ENCODE measurements at regions not wholly inside any gene's neighbourhood (a gene's known extent, or its start where the extent isn't known, plus 50 kb on each side); places are given as distances from the start of the nearest gene placed in this dataset.

- ATAC-seq: no peak
- intact Hi-C loops (cut with DNase I): no loop called here
- TF ChIP-seq CTCF (IDR thresholded peaks at IDR 0.05): no peak
- DNase-seq: no peak
- H3K36me3 ChIP-seq: no peaks in the 10 kb centered on the region
- H3K9me3 ChIP-seq: no peaks in the 10 kb centered on the region
- H3K27ac ChIP-seq: no peak overlapping the region
- H3K4me3 ChIP-seq: no peak overlapping the region
- no peaks in the 10 kb centered on the region for H3K27me3 ChIP-seq (ENCODE audit: low read depth)
- H3K4me1 ChIP-seq: no peaks in the 10 kb centered on the region
These were observed 266.8 kb downstream of the PCDH20 start for GRCh38 chr13:61148691-61149315.

- H3K4me3 ChIP-seq: no peak overlapping the region
- intact Hi-C loops (cut with DNase I): no loop called here
- TF ChIP-seq CTCF (IDR thresholded peaks at IDR 0.05): no peak
- ATAC-seq (no peak), DNase-seq (no peak)
- H3K4me1 ChIP-seq: no peaks in the 10 kb centered on the region
- H3K27ac ChIP-seq: no peak overlapping the region
- no peaks in the 10 kb centered on the region for H3K9me3 ChIP-seq
- H3K27me3 ChIP-seq (ENCODE audit: low read depth): no peaks in the 10 kb centered on the region
- no peaks in the 10 kb centered on the region for H3K36me3 ChIP-seq
These were observed 267.4 kb downstream of the PCDH20 start for GRCh38 chr13:61148211-61148610.

- Histone ChIP-seq H3K9me3 (no peaks in the 10 kb centered on the region), H3K27me3 (ENCODE audit: low read depth) (no peaks in the 10 kb centered on the region), H3K36me3 (no peaks in the 10 kb centered on the region), H3K4me1 (no peaks in the 10 kb centered on the region), H3K27ac (no peak overlapping the region), H3K4me3 (no peak overlapping the region)
- intact Hi-C loops (cut with DNase I): no loop called here
- ATAC-seq: no peak
- no peak for TF ChIP-seq CTCF (IDR thresholded peaks at IDR 0.05)
- DNase-seq: no peak
These were observed 269.1 kb downstream of the PCDH20 start for GRCh38 chr13:61146571-61146970.

GRCh38 chr13:61146158-61146557 lies 269.5 kb downstream of the PCDH20 start:
- DNase-seq: no peak
- Histone ChIP-seq H3K27me3 (ENCODE audit: low read depth) (no peaks in the 10 kb centered on the region), H3K9me3 (no peaks in the 10 kb centered on the region), H3K4me1 (no peaks in the 10 kb centered on the region), H3K27ac (no peak overlapping the region), H3K4me3 (no peak overlapping the region), H3K36me3 (no peaks in the 10 kb centered on the region)
- peak; percentile 9 to 12 for ATAC-seq
- no peak for TF ChIP-seq CTCF (IDR thresholded peaks at IDR 0.05)
- intact Hi-C loops (cut with DNase I): no loop called here

- DNase-seq (no peak), ATAC-seq (peak in 1 of 2 donors; percentile 32)
- intact Hi-C loops (cut with DNase I): no loop called here
These were observed 270.6 kb downstream of the PCDH20 start for GRCh38 chr13:61144834-61145593.

More at GRCh38 chr13:61144834-61145593, 270.6 kb downstream of the PCDH20 start:
- no peak for TF ChIP-seq CTCF (IDR thresholded peaks at IDR 0.05)
- no peaks in the 10 kb centered on the region for H3K9me3 ChIP-seq
- no peaks in the 10 kb centered on the region for H3K4me1 ChIP-seq
- no peaks in the 10 kb centered on the region for H3K27me3 ChIP-seq (ENCODE audit: low read depth)
- H3K36me3 ChIP-seq: no peaks in the 10 kb centered on the region
- no peak overlapping the region for H3K27ac ChIP-seq
- no peak overlapping the region for H3K4me3 ChIP-seq
